Tibial nerve (tissue), 4 donors: ENCODE measurements at regions not wholly inside any gene's neighbourhood (a gene's known extent, or its start where the extent isn't known, plus 50 kb on each side); places are given as distances from the start of the nearest gene placed in this dataset.

Experiments
- DNase-seq, 2 donors: peaks; one replicate each; pipeline ENCODE4 v3.0.0-alpha.2; 2019; ENCODE audit warnings: low spot score in 2 of 2
- H3K27ac ChIP-seq, 4 donors: fragments of 200-600 bp; sonication (generic) in 3 of 4; one replicate each; pipeline ENCODE4 v1.5.1; 2017 to 2019; ENCODE audit warnings: mild to moderate bottlenecking in 1 of 4
- H3K27me3 ChIP-seq, 2 donors: fragments of 200-600 bp; sonication (generic) in 1 of 2; one replicate each; pipeline versions ENCODE4 v1.5.1 to v1.6.0; 2017 to 2019
- H3K36me3 ChIP-seq, 3 donors: fragments of 200-600 bp; sonication (generic); one replicate each; pipeline ENCODE4 v1.5.1; 2018 to 2019
- H3K4me1 ChIP-seq, 4 donors: fragments of 200-600 bp; sonication (generic) in 3 of 4; one replicate each; pipeline ENCODE4 v1.5.1; 2017 to 2019
- H3K4me3 ChIP-seq, 4 donors: fragments of 200-600 bp; sonication (generic) in 3 of 4; one replicate each; pipeline ENCODE4 v1.5.1; 2017 to 2019; ENCODE audit warnings: mild to moderate bottlenecking in 1 of 4, moderate library complexity in 1 of 4
- H3K9me3 ChIP-seq, 4 donors: fragments of 200-600 bp; sonication (generic) in 3 of 4; one replicate each; pipeline ENCODE4 v1.5.1; 2017 to 2019
- EP300 ChIP-seq, 2 donors: sonication (generic); formaldehyde crosslinking; IDR thresholded peaks; one replicate each; pipeline ENCODE4 v1.6.1; 2017; ENCODE audit warnings: antibody characterized with exemption in 2 of 2, mild to moderate bottlenecking in 1 of 2
- POLR2A ChIP-seq, 2 donors: fragments of 450-650 bp; IDR thresholded peaks; one replicate each; pipeline ENCODE4 v1.6.1; 2017; ENCODE audit warnings: antibody characterized with exemption in 2 of 2, mild to moderate bottlenecking in 2 of 2, moderate library complexity in 2 of 2
- WGBS, 2 donors: methylation state at CpG; one replicate each; pipeline ENCODE4 v1.1.5; 2018; 5-methylcytosine and 5-hydroxymethylcytosine counted together
- TF ChIP-seq, protein P1 (sequence below), 5 experiments: fragments of 200-600 bp in 3 of 5; fragments of 450-650 bp in 2 of 5; sonication (generic) in 3 of 5; IDR thresholded peaks; one replicate each; pipeline ENCODE4 v1.5.1; 2016 to 2019; ENCODE audit warnings: antibody characterized with exemption in 5 of 5, mild to moderate bottlenecking in 3 of 5, moderate library complexity in 2 of 5

DNA sequence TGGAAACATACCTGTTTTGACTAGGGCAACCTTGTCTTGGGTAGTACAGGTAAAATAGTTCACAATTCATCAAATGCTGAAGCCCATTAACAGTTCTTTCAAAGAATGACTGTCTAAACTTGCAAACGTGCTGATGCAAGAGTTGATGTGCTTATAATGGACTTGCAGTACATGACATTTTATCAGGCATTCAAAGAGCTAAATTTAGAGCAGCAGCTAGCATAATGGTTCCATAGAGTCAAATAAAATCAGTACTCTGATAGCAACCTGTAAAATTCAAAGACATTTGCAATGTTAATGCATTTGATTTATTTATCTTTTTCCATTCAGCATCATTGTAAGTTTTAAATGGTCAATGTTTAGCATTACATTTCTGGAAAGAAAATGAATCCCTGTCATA lies 979.7 kb upstream of the SLC10A2 start:
- no peak overlapping the region for H3K27ac ChIP-seq
- no peaks in the 10 kb centered on the region for H3K9me3 ChIP-seq
- no peaks in the 10 kb centered on the region for H3K27me3 ChIP-seq
- H3K4me3 ChIP-seq = no peak overlapping the region
- DNase-seq = no peak
- 29 to 32% methylated on average over 1 of the region's 1 CpG for WGBS, 2 donors
- H3K36me3 ChIP-seq = no peaks in the 10 kb centered on the region
- TF ChIP-seq EP300 (IDR thresholded peaks at IDR 0.05) = no peak
- TF ChIP-seq POLR2A (IDR thresholded peaks at IDR 0.05) = no peak
- TF ChIP-seq, protein P1, sequence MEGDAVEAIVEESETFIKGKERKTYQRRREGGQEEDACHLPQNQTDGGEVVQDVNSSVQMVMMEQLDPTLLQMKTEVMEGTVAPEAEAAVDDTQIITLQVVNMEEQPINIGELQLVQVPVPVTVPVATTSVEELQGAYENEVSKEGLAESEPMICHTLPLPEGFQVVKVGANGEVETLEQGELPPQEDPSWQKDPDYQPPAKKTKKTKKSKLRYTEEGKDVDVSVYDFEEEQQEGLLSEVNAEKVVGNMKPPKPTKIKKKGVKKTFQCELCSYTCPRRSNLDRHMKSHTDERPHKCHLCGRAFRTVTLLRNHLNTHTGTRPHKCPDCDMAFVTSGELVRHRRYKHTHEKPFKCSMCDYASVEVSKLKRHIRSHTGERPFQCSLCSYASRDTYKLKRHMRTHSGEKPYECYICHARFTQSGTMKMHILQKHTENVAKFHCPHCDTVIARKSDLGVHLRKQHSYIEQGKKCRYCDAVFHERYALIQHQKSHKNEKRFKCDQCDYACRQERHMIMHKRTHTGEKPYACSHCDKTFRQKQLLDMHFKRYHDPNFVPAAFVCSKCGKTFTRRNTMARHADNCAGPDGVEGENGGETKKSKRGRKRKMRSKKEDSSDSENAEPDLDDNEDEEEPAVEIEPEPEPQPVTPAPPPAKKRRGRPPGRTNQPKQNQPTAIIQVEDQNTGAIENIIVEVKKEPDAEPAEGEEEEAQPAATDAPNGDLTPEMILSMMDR (IDR thresholded peaks at IDR 0.05) = no peak
- peaks cover 0 to 4% (median 0%) of the 10 kb centered on the region in 4 donors for H3K4me1 ChIP-seq

- Histone ChIP-seq H3K27me3 (no peaks in the 10 kb centered on the region), H3K4me3 (no peak overlapping the region), H3K27ac (peak overlapping the region in 2 of 4 donors; percentile 47 to 61), H3K4me1 (peaks cover 0 to 4% (median 0%) of the 10 kb centered on the region in 4 donors), H3K36me3 (no peaks in the 10 kb centered on the region), H3K9me3 (no peaks in the 10 kb centered on the region)
- TF ChIP-seq, protein P1 (IDR thresholded peaks at IDR 0.05) = no peak
- peak in 1 of 2 donors; percentile 47 for TF ChIP-seq EP300 (IDR thresholded peaks at IDR 0.05)
- no peak for DNase-seq
- 43 to 46% methylated on average over 2 of the region's 2 CpGs for WGBS, 2 donors
These were observed 977.0 kb upstream of the SLC10A2 start for GRCh38 chr13:104043184-104043583.

- H3K9me3 ChIP-seq = no peaks in the 10 kb centered on the region
- WGBS, 2 donors = 83 to 85% methylated on average over 2 of the region's 2 CpGs
- H3K4me3 ChIP-seq = no peak overlapping the region
- H3K36me3 ChIP-seq = no peaks in the 10 kb centered on the region
- TF ChIP-seq EP300 (IDR thresholded peaks at IDR 0.05) (no peak), POLR2A (IDR thresholded peaks at IDR 0.05) (no peak)
- TF ChIP-seq, protein P1 (IDR thresholded peaks at IDR 0.05) = no peak
- no peaks in the 10 kb centered on the region for H3K4me1 ChIP-seq
- no peak for DNase-seq
- no peak overlapping the region for H3K27ac ChIP-seq
- no peaks in the 10 kb centered on the region for H3K27me3 ChIP-seq
These were observed 968.7 kb upstream of the SLC10A2 start for GRCh38 chr13:104034891-104035290.

GRCh38 chr13:104025303-104025702 lies 959.1 kb upstream of the SLC10A2 start:
- no peak overlapping the region for H3K27ac ChIP-seq
- DNase-seq = no peak
- no peaks in the 10 kb centered on the region for H3K9me3 ChIP-seq
- no peaks in the 10 kb centered on the region for H3K36me3 ChIP-seq
- 70 to 74% methylated on average over 2 of the region's 2 CpGs for WGBS, 2 donors
- no peaks in the 10 kb centered on the region for H3K27me3 ChIP-seq
- TF ChIP-seq, protein P1 (IDR thresholded peaks at IDR 0.05) = no peak
- TF ChIP-seq EP300 (IDR thresholded peaks at IDR 0.05) = no peak
- no peak for TF ChIP-seq POLR2A (IDR thresholded peaks at IDR 0.05)
- H3K4me3 ChIP-seq = no peak overlapping the region
- no peaks in the 10 kb centered on the region for H3K4me1 ChIP-seq

DNA sequence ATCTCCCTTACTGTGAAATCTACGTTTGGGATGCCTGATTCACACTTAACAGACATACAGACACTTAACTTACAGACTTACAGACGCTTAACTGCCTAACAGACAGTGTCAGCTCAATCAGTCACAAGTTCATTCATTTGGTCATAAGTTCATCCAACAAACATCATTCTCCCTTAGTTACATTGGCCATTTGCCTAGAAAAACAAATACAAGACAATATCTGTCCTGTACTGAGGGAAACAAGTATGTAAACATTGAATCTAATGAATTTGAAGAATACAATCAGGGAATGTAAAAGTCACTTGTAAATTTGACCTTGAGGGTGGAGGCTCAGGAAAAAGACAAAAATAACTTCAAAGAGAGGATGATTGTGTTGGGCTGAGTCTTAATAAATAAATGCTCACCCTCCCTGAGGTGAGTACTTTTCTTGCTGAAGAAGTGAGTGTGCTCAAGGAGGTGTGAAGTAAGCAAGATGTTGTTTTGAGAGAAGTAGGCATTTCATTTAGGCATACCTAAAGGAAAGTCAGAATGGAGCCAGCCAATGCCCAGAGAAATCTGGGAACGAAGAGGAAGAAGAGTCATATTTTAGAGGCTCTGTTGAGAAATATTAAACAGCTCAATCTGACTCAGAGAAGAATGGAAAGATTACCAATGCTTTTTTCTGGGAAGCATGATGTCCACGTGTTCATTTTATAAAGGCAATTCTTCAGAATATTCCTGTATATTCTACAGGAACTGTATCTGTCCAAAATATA lies 958.4 kb upstream of the SLC10A2 start:
- Histone ChIP-seq H3K4me1 (no peaks in the 10 kb centered on the region), H3K27me3 (no peaks in the 10 kb centered on the region), H3K27ac (no peak overlapping the region), H3K9me3 (no peaks in the 10 kb centered on the region), H3K4me3 (no peak overlapping the region), H3K36me3 (no peaks in the 10 kb centered on the region)
- WGBS, 2 donors = 46 to 53% methylated on average over 4 of the region's 4 CpGs
- no peak for TF ChIP-seq POLR2A (IDR thresholded peaks at IDR 0.05)
- DNase-seq = no peak
